GM12878 (cell line): ENCODE measurements at regions not wholly inside any gene's neighbourhood (a gene's known extent, or its start where the extent isn't known, plus 50 kb on each side); places are given as distances from the start of the nearest gene placed in this dataset.

ENCODE experiments used
- ATAC-seq: fragments of 200-7000 bp; cut with Tn5 transposase; 3 replicates; pipeline ENCODE4 v1.9.1; 2020; ENCODE audit warnings: mild to moderate bottlenecking, moderate library complexity
- BruUV-seq: library from RNA; stranded (reverse); fragments of 400-500 nt; replicated peaks from 2 replicates; lab custom pipeline; 2021; lab: Mats Ljungman, UMichigan
- CTCF ChIA-PET: fragments of 300-600 bp; sonication (Branson Sonifier 250); formaldehyde crosslinking; extraction: SDS; loops from one replicate; lab custom pipeline; 2021; ENCODE audit warnings: inconsistent platforms; lab: Yijun Ruan, JAX
- POLR2A ChIA-PET: fragments of 350-600 bp; formaldehyde crosslinking; extraction: SDS; loops from one replicate; lab custom pipeline; 2021; ENCODE audit warnings: inconsistent platforms; lab: Charles Lee
- RAD21 ChIA-PET: fragments of 300-600 bp; sonication (Branson Sonifier 250); formaldehyde crosslinking; loops from one replicate; lab custom pipeline; 2023; ENCODE audit warnings: antibody characterized with exemption; ENCODE audit not compliant: unreplicated experiment; lab: Charles Lee
- SMC1A ChIA-PET: fragments of 300-600 bp; sonication (Branson Sonifier 250); formaldehyde crosslinking; loops from one replicate; lab custom pipeline; 2023; ENCODE audit not compliant: unreplicated experiment, uncharacterized antibody; lab: Charles Lee
- DNase-seq: peaks from one replicate; pipeline ENCODE4 v3.0.0-alpha.2; 2011; ENCODE audit warnings: low read depth, low spot score
- FAIRE-seq: peaks from 3 replicates; lab custom pipeline; 2011; peaks lifted over from hg19 to GRCh38; lab: Jason Lieb, UNC
- H2AFZ ChIP-seq: 2 replicates; pipeline ENCODE4 v1.6.0; 2011; ENCODE audit warnings: low read depth, low read length, control low read depth; ENCODE audit not compliant: control insufficient read depth
- H3K27ac ChIP-seq: 2 replicates; pipeline ENCODE4 v1.5.1; 2011; ENCODE audit warnings: control low read depth; ENCODE audit not compliant: control insufficient read depth, insufficient read depth
- H3K27me3 ChIP-seq, 2 experiments: replicated peaks in 1 of 2; 2 replicates each; pipeline versions ENCODE4 v1.6.0 to v1.6.1; 2011; ENCODE audit warnings: low read length in 1 of 2; ENCODE audit not compliant: control insufficient read depth in 2 of 2, insufficient read depth in 2 of 2
- H3K36me3 ChIP-seq, 2 experiments: 2 replicates each; pipeline ENCODE4 v1.5.1; 2011; ENCODE audit warnings: low read length in 1 of 2; ENCODE audit not compliant: control insufficient read depth in 2 of 2, insufficient read depth in 2 of 2
- H3K4me1 ChIP-seq: 2 replicates; pipeline ENCODE4 v1.6.1; 2011; ENCODE audit warnings: mild to moderate bottlenecking, low read length, moderate library complexity, mixed read lengths; ENCODE audit not compliant: control insufficient read depth, insufficient read depth
- H3K4me2 ChIP-seq: 2 replicates; pipeline ENCODE4 v1.6.0; 2011; ENCODE audit warnings: control low read depth; ENCODE audit not compliant: control insufficient read depth, insufficient read depth
- H3K4me3 ChIP-seq: fragments of 200-600 bp; sonication (generic); 2 replicates; pipeline ENCODE4 v1.5.1; 2016
- H3K79me2 ChIP-seq: 2 replicates; pipeline ENCODE4 v1.6.0; 2011; ENCODE audit warnings: low read length; ENCODE audit not compliant: control insufficient read depth, insufficient read depth
- H3K9ac ChIP-seq: 2 replicates; pipeline ENCODE4 v1.8.0; 2011; ENCODE audit warnings: low read length, control low read depth, mixed read lengths; ENCODE audit not compliant: control insufficient read depth, insufficient read depth
- H3K9me3 ChIP-seq: replicated peaks from 3 replicates; pipeline ENCODE4 v1.5.1; 2011; ENCODE audit warnings: mild to moderate bottlenecking, low read length; ENCODE audit not compliant: control insufficient read depth, insufficient read depth
- H4K20me1 ChIP-seq: 2 replicates; pipeline ENCODE4 v1.6.0; 2011; ENCODE audit not compliant: control insufficient read depth, insufficient read depth
- BCL11A ChIP-seq: IDR thresholded peaks from 2 replicates; pipeline ENCODE4 v1.6.1; 2011; ENCODE audit warnings: low read depth, low read length
- BMI1 ChIP-seq: fragments of 450-650 bp; IDR thresholded peaks from 2 replicates; pipeline ENCODE4 v1.6.1; 2016; ENCODE audit warnings: mild to moderate bottlenecking, moderate library complexity, borderline replicate concordance
- CEBPB ChIP-seq, 2 experiments: fragments of 150-350 bp in 1 of 2; IDR thresholded peaks; 2 replicates each; pipeline ENCODE4 v1.6.1; 2012 to 2014; ENCODE audit warnings: low read depth in 2 of 2, low read length in 2 of 2, borderline replicate concordance in 1 of 2, inconsistent platforms in 1 of 2
- CREB1 ChIP-seq: IDR thresholded peaks from 2 replicates; pipeline ENCODE4 v1.6.1; 2012; ENCODE audit warnings: low read depth, mild to moderate bottlenecking, inconsistent platforms
- ELK1 ChIP-seq: IDR thresholded peaks from 2 replicates; pipeline ENCODE4 v1.6.1; 2012; ENCODE audit warnings: low read depth, low read length, improper control_type of control experiment
- HSF1 ChIP-seq: fragments of 150-350 bp; IDR thresholded peaks from 2 replicates; pipeline ENCODE4 v1.6.1; 2014; ENCODE audit warnings: mild to moderate bottlenecking, low read depth, low read length
- MEF2A ChIP-seq: IDR thresholded peaks from 2 replicates; pipeline ENCODE4 v1.6.1; 2011; ENCODE audit warnings: low read depth, mild to moderate bottlenecking, low read length, moderate library complexity; ENCODE audit not compliant: insufficient read depth
- MXI1 ChIP-seq: fragments of 150-350 bp; IDR thresholded peaks from 2 replicates; pipeline ENCODE4 v1.6.1; 2011; ENCODE audit warnings: low read depth, mild to moderate bottlenecking, inconsistent platforms, low read length, improper control_type of control experiment
- PKNOX1 ChIP-seq: fragments of 450-650 bp; IDR thresholded peaks from 2 replicates; pipeline ENCODE4 v1.6.1; 2016; ENCODE audit warnings: mild to moderate bottlenecking
- SIN3A ChIP-seq: IDR thresholded peaks from 2 replicates; pipeline ENCODE4 v1.6.1; 2012; ENCODE audit warnings: low read depth, low read length, improper control_type of control experiment
- WGBS: methylation state at CpG from one replicate; pipeline ENCODE4 v1.1.6; 2016; ENCODE audit warnings: low lambda C conversion rate; ENCODE audit not compliant: insufficient replicate concordance, insufficient coverage; ENCODE audit errors: missing lambda C conversion rate; 5-methylcytosine and 5-hydroxymethylcytosine counted together
- in situ Hi-C: fragments of 300-500 bp; cut with MboI; formaldehyde crosslinking; loops from 9 replicates; pipeline ENCODE4 v1.14.3; 2018; ENCODE audit warnings: mixed read lengths
- intact Hi-C: fragments of 100-400 bp; cut with micrococcal nuclease; formaldehyde crosslinking; loops from one replicate; pipeline ENCODE4 v1.14.2; 2022; ENCODE audit not compliant: unreplicated experiment

GRCh38 chr16:76875898-76876297 lies 315.1 kb upstream of the MON1B start:
- WGBS = 0% methylated on average over 1 of the region's 1 CpG
- Histone ChIP-seq H3K4me2 (no peak overlapping the region), H3K9ac (no peak overlapping the region), H3K36me3 (no peaks in the 10 kb centered on the region), H2AFZ (no peak overlapping the region), H3K27ac (no peak overlapping the region), H3K27me3 (no peaks in the 10 kb centered on the region), H3K4me3 (no peak overlapping the region), H4K20me1 (no peaks in the 10 kb centered on the region), H3K79me2 (no peaks in the 10 kb centered on the region), H3K9me3 (no peaks in the 10 kb centered on the region), H3K4me1 (no peaks in the 10 kb centered on the region)
- intact Hi-C loops = no loop called here
- BruUV-seq = no TSS peak
- CTCF ChIA-PET = no interaction called here
- FAIRE-seq (no peak), ATAC-seq (no peak), DNase-seq (no peak)
- TF ChIP-seq MEF2A (no peak), ELK1 (no peak), PKNOX1 (no peak), HSF1 (no peak), SIN3A (no peak), BMI1 (no peak), CEBPB (IDR thresholded peaks at IDR 0.05; ENCODE audit: borderline replicate concordance in 1 of 2, low read depth in 2 of 2, low read length in 2 of 2) (no peak), BCL11A (no peak), MXI1 (no peak), CREB1 (no peak)
- RAD21 ChIA-PET = interaction anchor here (1.1 kb wide), 1 partner anchor 193 kb away, joined by 3 read pairs; no protein-coding TSS in a partner anchor
- SMC1A ChIA-PET = no interaction called here
- in situ Hi-C loops = no loop called here
- POLR2A ChIA-PET = no interaction called here
